ENCODE measurements at regions not wholly inside any gene's neighbourhood (a gene's known extent, or its start where the extent isn't known, plus 50 kb on each side); places are given as distances from the start of the nearest gene placed in this dataset.
"Not testable (repeated sequence)": the region's sequence is repeated elsewhere in the genome, so short reads cannot be mapped to it uniquely, and the experiment has no call there.

DNA sequence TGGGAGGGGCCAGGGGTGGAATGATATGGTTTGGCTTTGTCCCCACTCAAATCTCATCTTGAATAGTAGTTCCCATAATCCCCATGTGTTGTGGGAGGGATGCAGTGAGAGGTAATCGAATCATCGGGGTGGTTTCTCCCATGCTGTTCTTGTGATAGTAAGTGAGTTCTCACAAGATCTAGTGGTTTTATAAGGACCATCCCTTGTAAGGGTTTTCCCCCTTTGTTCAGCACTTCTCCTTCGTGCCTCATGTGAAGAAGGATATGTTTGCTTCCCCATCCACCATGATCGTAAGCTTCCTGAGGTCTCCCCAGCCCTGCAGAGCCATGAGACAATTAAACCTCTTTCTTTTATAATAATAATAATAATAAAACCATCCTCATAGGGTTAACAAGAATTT, 53.4 kb upstream of the PRNP start:
- TF ChIP-seq, protein P1, sequence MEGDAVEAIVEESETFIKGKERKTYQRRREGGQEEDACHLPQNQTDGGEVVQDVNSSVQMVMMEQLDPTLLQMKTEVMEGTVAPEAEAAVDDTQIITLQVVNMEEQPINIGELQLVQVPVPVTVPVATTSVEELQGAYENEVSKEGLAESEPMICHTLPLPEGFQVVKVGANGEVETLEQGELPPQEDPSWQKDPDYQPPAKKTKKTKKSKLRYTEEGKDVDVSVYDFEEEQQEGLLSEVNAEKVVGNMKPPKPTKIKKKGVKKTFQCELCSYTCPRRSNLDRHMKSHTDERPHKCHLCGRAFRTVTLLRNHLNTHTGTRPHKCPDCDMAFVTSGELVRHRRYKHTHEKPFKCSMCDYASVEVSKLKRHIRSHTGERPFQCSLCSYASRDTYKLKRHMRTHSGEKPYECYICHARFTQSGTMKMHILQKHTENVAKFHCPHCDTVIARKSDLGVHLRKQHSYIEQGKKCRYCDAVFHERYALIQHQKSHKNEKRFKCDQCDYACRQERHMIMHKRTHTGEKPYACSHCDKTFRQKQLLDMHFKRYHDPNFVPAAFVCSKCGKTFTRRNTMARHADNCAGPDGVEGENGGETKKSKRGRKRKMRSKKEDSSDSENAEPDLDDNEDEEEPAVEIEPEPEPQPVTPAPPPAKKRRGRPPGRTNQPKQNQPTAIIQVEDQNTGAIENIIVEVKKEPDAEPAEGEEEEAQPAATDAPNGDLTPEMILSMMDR (IDR thresholded peaks at IDR 0.05; ENCODE audit: borderline replicate concordance, extremely low read depth, low read length, poor library complexity, severe bottlenecking) = no peak
- TF ChIP-seq EZH2 (IDR thresholded peaks at IDR 0.05; ENCODE audit: borderline replicate concordance, low read depth, low read length, severe bottlenecking) = no peak
- no peak overlapping the region for H2AFZ ChIP-seq (ENCODE audit: low read depth, low read length)
- no peaks in the 10 kb centered on the region for H3K4me1 ChIP-seq (ENCODE audit: insufficient read depth, low read length)
- H3K4me2 ChIP-seq (ENCODE audit: insufficient read depth, low read length) = no peak overlapping the region
- no peaks in the 10 kb centered on the region for H4K20me1 ChIP-seq (ENCODE audit: insufficient read depth, low read length)
- H3K27ac ChIP-seq (ENCODE audit: low read length) = no peak overlapping the region
- H3K9ac ChIP-seq (ENCODE audit: low read depth, low read length) = no peak overlapping the region
- H3K9me3 ChIP-seq (ENCODE audit: insufficient read depth, low read length, severe bottlenecking) = no peaks in the 10 kb centered on the region
- H3K4me3 ChIP-seq (ENCODE audit: low read depth in 1 of 2, low read length in 2 of 2) = no peak overlapping the region
- ATAC-seq (ENCODE audit: insufficient read depth, low read depth) = no peak
- no peaks in the 10 kb centered on the region for H3K36me3 ChIP-seq (ENCODE audit: insufficient read depth, low read length)
- no peaks in the 10 kb centered on the region for H3K79me2 ChIP-seq (ENCODE audit: insufficient read depth, low read length)
- H3K27me3 ChIP-seq (ENCODE audit: insufficient read depth, low read length, poor library complexity) = peaks cover 15% of the 10 kb centered on the region
- no peak for DNase-seq

DNA sequence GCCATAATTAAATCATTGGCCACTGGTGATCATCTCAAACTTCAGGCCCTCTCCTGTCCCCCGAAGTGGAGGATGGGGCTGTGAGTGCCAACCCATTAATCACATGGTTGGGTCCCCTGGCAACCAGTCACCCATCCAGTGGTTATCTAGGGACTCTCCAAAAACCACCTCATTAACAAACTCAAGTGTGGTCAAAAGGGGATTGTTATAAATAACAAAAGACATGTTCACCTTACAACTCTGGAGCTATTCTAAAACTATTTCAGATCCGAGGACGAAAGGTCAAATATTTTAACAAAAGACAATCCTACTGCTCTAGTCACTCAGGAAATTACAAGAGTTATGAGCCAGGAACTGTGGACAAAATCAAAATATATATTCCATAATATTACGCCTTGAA, 60.0 kb upstream of the PRNP start:
- H3K9ac ChIP-seq (ENCODE audit: low read depth, low read length) = no peak overlapping the region
- H3K27ac ChIP-seq (ENCODE audit: low read length) = no peak overlapping the region
- no peaks in the 10 kb centered on the region for H3K79me2 ChIP-seq (ENCODE audit: insufficient read depth, low read length)
- H3K4me1 ChIP-seq (ENCODE audit: insufficient read depth, low read length) = no peaks in the 10 kb centered on the region
- ATAC-seq (ENCODE audit: insufficient read depth, low read depth) (no peak), DNase-seq (no peak)
- H4K20me1 ChIP-seq (ENCODE audit: insufficient read depth, low read length) = no peaks in the 10 kb centered on the region
- TF ChIP-seq EZH2 (IDR thresholded peaks at IDR 0.05; ENCODE audit: borderline replicate concordance, low read depth, low read length, severe bottlenecking) = no peak
- TF ChIP-seq, protein P1 (IDR thresholded peaks at IDR 0.05; ENCODE audit: borderline replicate concordance, extremely low read depth, low read length, poor library complexity, severe bottlenecking) = no peak
- peaks cover 3% of the 10 kb centered on the region for H3K27me3 ChIP-seq (ENCODE audit: insufficient read depth, low read length, poor library complexity)
- H3K4me2 ChIP-seq (ENCODE audit: insufficient read depth, low read length) = no peak overlapping the region
- H3K4me3 ChIP-seq (ENCODE audit: low read depth in 1 of 2, low read length in 2 of 2) = no peak overlapping the region
- H2AFZ ChIP-seq (ENCODE audit: low read depth, low read length) = no peak overlapping the region
- no peaks in the 10 kb centered on the region for H3K36me3 ChIP-seq (ENCODE audit: insufficient read depth, low read length)
- no peaks in the 10 kb centered on the region for H3K9me3 ChIP-seq (ENCODE audit: insufficient read depth, low read length, severe bottlenecking)

DNA sequence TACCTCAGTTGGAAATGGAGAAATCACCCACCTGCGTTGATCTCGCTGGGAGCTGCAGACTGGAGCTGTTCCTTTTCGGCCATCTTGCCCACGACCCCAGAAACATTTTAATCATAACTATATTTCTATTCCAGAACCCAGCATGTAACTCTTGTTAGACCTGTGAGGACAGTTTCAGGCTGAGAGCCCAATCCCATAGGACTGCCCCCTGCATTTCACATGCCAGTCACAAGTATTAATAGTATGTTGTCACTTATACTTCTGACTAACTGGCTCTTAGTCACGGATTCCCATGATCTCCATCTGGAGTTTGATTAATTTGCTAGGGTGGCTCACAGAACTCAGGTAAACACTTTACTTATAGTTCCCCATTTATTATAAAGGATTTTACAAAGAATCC, 60.6 kb upstream of the PRNP start:
- H3K9ac ChIP-seq (ENCODE audit: low read depth, low read length) = no peak overlapping the region
- H3K4me1 ChIP-seq (ENCODE audit: insufficient read depth, low read length) = no peaks in the 10 kb centered on the region
- DNase-seq = no peak
- H4K20me1 ChIP-seq (ENCODE audit: insufficient read depth, low read length) = no peaks in the 10 kb centered on the region
- H3K4me2 ChIP-seq (ENCODE audit: insufficient read depth, low read length) = no peak overlapping the region
- no peak overlapping the region for H3K4me3 ChIP-seq (ENCODE audit: low read depth in 1 of 2, low read length in 2 of 2)
- H3K9me3 ChIP-seq (ENCODE audit: insufficient read depth, low read length, severe bottlenecking) = no peaks in the 10 kb centered on the region
- ATAC-seq (ENCODE audit: insufficient read depth, low read depth) = no peak
- no peak overlapping the region for H2AFZ ChIP-seq (ENCODE audit: low read depth, low read length)
- no peak overlapping the region for H3K27ac ChIP-seq (ENCODE audit: low read length)
- peaks cover 3% of the 10 kb centered on the region for H3K27me3 ChIP-seq (ENCODE audit: insufficient read depth, low read length, poor library complexity)
- no peaks in the 10 kb centered on the region for H3K79me2 ChIP-seq (ENCODE audit: insufficient read depth, low read length)
- no peaks in the 10 kb centered on the region for H3K36me3 ChIP-seq (ENCODE audit: insufficient read depth, low read length)
- TF ChIP-seq, protein P1 (IDR thresholded peaks at IDR 0.05; ENCODE audit: borderline replicate concordance, extremely low read depth, low read length, poor library complexity, severe bottlenecking) = no peak
- TF ChIP-seq EZH2 (IDR thresholded peaks at IDR 0.05; ENCODE audit: borderline replicate concordance, low read depth, low read length, severe bottlenecking) = no peak

DNA sequence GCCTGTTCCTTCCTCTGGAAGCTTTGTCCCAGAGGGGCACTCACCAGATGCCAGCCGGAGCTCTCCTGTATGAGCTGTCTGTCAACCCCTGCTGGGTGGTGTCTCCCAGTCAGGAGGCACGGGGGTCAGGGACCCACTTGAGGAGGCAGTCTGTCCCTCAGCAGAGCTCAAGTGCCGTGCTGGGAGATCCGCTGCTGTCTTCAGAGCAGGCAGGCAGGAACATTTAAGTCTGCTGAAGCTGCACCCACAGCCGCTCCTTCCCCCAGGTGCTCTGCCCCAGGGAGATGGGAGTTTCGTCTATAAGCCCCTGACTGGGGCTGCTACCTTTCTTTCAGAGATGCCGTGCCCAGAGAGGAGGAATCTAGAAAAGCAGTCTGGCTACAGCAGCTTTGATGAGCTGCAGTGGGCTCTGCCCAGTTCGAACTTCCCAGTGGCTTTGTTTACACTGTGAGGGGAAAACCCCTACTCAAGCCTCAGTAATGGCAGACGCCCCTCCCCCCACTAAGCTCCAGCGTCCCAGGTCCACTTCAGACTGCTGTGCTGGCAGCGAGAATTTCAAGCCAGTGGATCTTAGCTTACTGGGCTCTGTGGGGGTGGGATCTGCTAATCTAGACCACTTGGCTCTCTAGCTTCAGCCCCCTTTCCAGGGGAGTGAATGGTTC, 61.5 kb upstream of the PRNP start:
- not testable (repeated sequence) for H2AFZ ChIP-seq (ENCODE audit: low read depth, low read length); H3K27me3 ChIP-seq (ENCODE audit: insufficient read depth, low read length, poor library complexity); H3K9ac ChIP-seq (ENCODE audit: low read depth, low read length); H3K4me3 ChIP-seq (ENCODE audit: low read depth in 1 of 2, low read length in 2 of 2); H3K9me3 ChIP-seq (ENCODE audit: insufficient read depth, low read length, severe bottlenecking); DNase-seq; H3K4me1 ChIP-seq (ENCODE audit: insufficient read depth, low read length); H3K79me2 ChIP-seq (ENCODE audit: insufficient read depth, low read length); H3K36me3 ChIP-seq (ENCODE audit: insufficient read depth, low read length); H3K27ac ChIP-seq (ENCODE audit: low read length); H4K20me1 ChIP-seq (ENCODE audit: insufficient read depth, low read length); ATAC-seq (ENCODE audit: insufficient read depth, low read depth); H3K4me2 ChIP-seq (ENCODE audit: insufficient read depth, low read length)

DNA sequence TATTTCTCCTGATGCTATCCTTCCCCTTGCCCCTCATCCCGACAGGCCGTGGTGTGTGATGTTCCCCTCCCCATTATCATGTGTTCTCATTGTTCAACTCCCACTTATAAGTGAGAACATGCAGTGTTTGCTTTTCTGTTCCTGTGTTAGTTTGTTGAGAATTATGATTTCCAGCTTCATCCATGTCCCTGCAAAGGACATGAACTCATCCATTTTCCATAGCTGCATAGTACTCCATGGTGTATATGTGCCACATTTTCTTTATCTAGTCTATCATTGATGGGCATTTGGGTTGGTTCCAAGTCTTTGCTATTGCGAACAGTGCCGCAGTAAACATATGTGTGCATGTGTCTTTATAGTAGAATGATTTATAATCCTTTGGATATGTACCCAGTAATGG, 67.1 kb upstream of the PRNP start:
- H3K27me3 ChIP-seq (ENCODE audit: insufficient read depth, low read length, poor library complexity) = peaks cover 30% of the 10 kb centered on the region
- H3K4me1 ChIP-seq (ENCODE audit: insufficient read depth, low read length); ATAC-seq (ENCODE audit: insufficient read depth, low read depth); H3K4me2 ChIP-seq (ENCODE audit: insufficient read depth, low read length); H3K27ac ChIP-seq (ENCODE audit: low read length); H4K20me1 ChIP-seq (ENCODE audit: insufficient read depth, low read length); H3K4me3 ChIP-seq (ENCODE audit: low read depth in 1 of 2, low read length in 2 of 2); DNase-seq; H3K9me3 ChIP-seq (ENCODE audit: insufficient read depth, low read length, severe bottlenecking); H3K9ac ChIP-seq (ENCODE audit: low read depth, low read length); H3K79me2 ChIP-seq (ENCODE audit: insufficient read depth, low read length); H2AFZ ChIP-seq (ENCODE audit: low read depth, low read length); H3K36me3 ChIP-seq (ENCODE audit: insufficient read depth, low read length): not testable (repeated sequence)

Measured in DND-41 (cell line).